Adrenal gland (tissue), 9 donors: ENCODE measurements at regions not wholly inside any gene's neighbourhood (a gene's known extent, or its start where the extent isn't known, plus 50 kb on each side); places are given as distances from the start of the nearest gene placed in this dataset.
"Not testable (repeated sequence)": the region's sequence is repeated elsewhere in the genome, so short reads cannot be mapped to it uniquely, and the experiment has no call there.

Experiments used
- DNase-seq, 7 donors: peaks; one replicate each; pipeline ENCODE4 v3.0.0-alpha.2; 2019 to 2020
- H3K27ac ChIP-seq, 5 donors: fragments of 200-600 bp; sonication (generic) in 4 of 5; 1 replicate in 3 of 5; 2 replicates in 2 of 5; pipeline versions ENCODE4 v1.5.1 to v1.8.0; 2016 to 2020; ENCODE audit warnings: mild to moderate bottlenecking in 1 of 5
- H3K27me3 ChIP-seq: fragments of 200-600 bp; 2 replicates; pipeline ENCODE4 v1.8.0; 2021
- H3K36me3 ChIP-seq, 2 donors: fragments of 200-600 bp; replicated peaks in 1 of 2; 1 replicate in 1 of 2; 2 replicates in 1 of 2; pipeline versions ENCODE4 v1.5.1 to v1.8.0; 2018 to 2022
- H3K4me1 ChIP-seq, 2 donors: fragments of 200-600 bp; replicated peaks in 1 of 2; 1 replicate in 1 of 2; 2 replicates in 1 of 2; pipeline versions ENCODE4 v1.5.1 to v1.8.0; 2018 to 2021
- H3K4me3 ChIP-seq, 4 donors: fragments of 200-600 bp; sonication (generic) in 3 of 4; one replicate each; pipeline ENCODE4 v1.5.1; 2016 to 2018
- H3K9me3 ChIP-seq, 3 donors: fragments of 200-600 bp; sonication (generic) in 1 of 3; replicated peaks in 1 of 3; 1 replicate in 2 of 3; 2 replicates in 1 of 3; pipeline versions ENCODE4 v1.5.1 to v1.8.0; 2016 to 2021
- POLR2A ChIP-seq, 2 donors: fragments of 450-650 bp; IDR thresholded peaks; one replicate each; pipeline ENCODE4 v1.6.1; 2017; ENCODE audit warnings: antibody characterized with exemption in 2 of 2, mild to moderate bottlenecking in 2 of 2, moderate library complexity in 1 of 2
- WGBS, 4 donors: extraction: QIAGEN DNeasy Blood & Tissue Kit in 2 of 4; methylation state at CpG; one replicate each; pipeline versions ENCODE4 v1.1.5 to v1.1.7; 2013 to 2017; 5-methylcytosine and 5-hydroxymethylcytosine counted together
- intact Hi-C, 2 donors: fragments of 100-400 bp; cut with DNase I; formaldehyde crosslinking; loops; one replicate each; pipeline versions ENCODE4 v1.14.1 to v1.15.0; 2022 to 2023
- TF ChIP-seq, protein P1 (sequence below), 6 experiments: fragments of 450-650 bp in 4 of 6; fragments of 200-600 bp in 2 of 6; sonication (generic) in 1 of 6; IDR thresholded peaks; 1 replicate in 5 of 6; 2 replicates in 1 of 6; pipeline versions ENCODE4 v1.5.1 to v1.8.0; 2016 to 2021; ENCODE audit warnings: antibody characterized with exemption in 6 of 6, mild to moderate bottlenecking in 2 of 6, moderate library complexity in 1 of 6
- donor health status: healthy with polysubstance abuse.
- donor health status: Bipolar disorder and iron deficiency.
- donor health status: DM: yes; HTN: yes; CAD: no.
- donor health status: DM: no; HTN: no; CAD: no.
- donor health status: DM: no; HTN: no; CAD: no.

DNA sequence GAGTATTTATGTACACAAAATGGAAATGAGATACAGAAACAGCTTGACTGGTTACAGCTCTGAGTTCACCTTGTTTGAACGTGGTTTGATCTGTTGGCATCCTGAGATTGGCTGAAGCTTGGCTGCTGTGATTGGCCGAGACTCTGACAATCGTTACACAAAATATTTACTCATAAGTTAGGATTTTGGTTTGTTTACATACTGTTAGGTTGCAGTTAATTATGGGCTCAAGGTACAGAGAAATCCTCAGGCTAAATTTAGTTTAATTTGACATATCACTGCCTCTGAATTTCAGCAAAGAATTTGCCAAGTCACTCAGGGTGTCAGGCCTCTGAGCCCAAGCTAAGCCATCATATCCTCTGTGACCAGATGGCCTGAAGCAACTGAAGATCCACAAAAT, 227.3 kb downstream of the COPRS start:
- DNase-seq: no peak
- intact Hi-C loops: no loop called here
- Histone ChIP-seq H3K36me3 (no peaks in the 10 kb centered on the region), H3K27me3 (peaks cover 4% of the 10 kb centered on the region), H3K9me3 (no peaks in the 10 kb centered on the region), H3K27ac (no peak overlapping the region), H3K4me3 (no peak overlapping the region), H3K4me1 (no peaks in the 10 kb centered on the region)
- WGBS, 4 donors: 58 to 79% (median 73%) methylated on average over 3 of the region's 3 CpGs
- no peak for TF ChIP-seq POLR2A (IDR thresholded peaks at IDR 0.05)
- TF ChIP-seq, protein P1, sequence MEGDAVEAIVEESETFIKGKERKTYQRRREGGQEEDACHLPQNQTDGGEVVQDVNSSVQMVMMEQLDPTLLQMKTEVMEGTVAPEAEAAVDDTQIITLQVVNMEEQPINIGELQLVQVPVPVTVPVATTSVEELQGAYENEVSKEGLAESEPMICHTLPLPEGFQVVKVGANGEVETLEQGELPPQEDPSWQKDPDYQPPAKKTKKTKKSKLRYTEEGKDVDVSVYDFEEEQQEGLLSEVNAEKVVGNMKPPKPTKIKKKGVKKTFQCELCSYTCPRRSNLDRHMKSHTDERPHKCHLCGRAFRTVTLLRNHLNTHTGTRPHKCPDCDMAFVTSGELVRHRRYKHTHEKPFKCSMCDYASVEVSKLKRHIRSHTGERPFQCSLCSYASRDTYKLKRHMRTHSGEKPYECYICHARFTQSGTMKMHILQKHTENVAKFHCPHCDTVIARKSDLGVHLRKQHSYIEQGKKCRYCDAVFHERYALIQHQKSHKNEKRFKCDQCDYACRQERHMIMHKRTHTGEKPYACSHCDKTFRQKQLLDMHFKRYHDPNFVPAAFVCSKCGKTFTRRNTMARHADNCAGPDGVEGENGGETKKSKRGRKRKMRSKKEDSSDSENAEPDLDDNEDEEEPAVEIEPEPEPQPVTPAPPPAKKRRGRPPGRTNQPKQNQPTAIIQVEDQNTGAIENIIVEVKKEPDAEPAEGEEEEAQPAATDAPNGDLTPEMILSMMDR (IDR thresholded peaks at IDR 0.05): no peak

DNA sequence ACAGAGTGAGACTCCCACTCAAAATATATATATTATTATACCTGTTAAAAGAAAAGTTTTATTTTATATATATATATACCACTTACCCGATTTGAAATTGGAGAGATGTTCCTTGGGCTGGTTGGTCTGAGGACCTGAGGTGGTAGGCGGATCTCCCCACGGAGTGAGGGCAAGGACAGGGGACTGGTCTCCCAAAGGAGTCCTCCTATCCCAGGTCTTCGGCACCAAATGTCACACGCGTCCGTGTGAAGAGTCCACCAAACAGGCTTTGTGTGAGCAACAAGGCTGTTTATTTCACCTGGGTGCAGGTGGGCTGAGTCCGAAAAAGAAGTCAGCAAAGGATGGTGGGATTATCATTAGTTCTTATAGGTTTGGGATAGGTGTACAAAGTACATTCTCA, 228.2 kb downstream of the COPRS start:
- intact Hi-C loops: not testable (repeated sequence)

DNA sequence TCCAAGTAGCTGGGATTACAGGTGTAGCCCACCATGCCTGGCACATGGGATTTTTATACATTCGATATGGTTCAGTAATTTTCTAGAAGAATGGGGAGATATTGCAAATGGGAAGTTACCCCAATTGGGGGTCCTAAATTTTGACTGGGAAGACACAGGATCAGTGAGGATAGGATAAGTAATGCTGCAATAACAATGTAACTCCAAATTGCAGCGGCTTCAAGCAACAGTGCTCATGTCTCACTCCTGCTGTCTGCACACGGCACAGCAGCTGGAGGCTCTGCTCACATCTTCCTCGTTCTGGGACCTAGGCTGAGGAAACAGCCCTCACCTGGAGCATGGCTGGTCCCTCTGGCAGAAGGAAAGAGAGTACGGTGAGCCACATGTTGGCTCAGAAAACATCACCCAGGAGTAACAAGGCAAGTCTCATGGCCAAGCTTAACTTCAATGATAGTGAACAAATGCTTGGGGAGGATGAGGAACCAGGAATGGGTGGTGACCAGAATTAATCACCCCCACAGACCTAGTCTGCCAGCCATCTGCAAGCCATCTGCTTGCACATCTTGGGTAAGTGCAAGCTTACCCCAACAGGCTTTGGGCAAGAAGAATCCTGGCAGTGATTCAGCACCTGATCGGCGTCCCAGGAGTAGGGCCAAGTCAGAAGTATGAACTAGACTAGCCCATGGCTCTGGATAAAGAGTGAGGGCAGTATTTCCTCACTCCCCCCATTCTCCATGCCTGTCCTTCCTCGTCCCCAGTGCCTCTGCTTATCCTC, 229.2 kb downstream of the COPRS start:
- intact Hi-C loops: no loop called here
- H3K4me1 ChIP-seq: no peaks in the 10 kb centered on the region
- no peak overlapping the region for H3K27ac ChIP-seq
- peaks cover 4% of the 10 kb centered on the region for H3K27me3 ChIP-seq
- H3K9me3 ChIP-seq: no peaks in the 10 kb centered on the region
- H3K36me3 ChIP-seq: no peaks in the 10 kb centered on the region
- DNase-seq: no peak
- TF ChIP-seq POLR2A (IDR thresholded peaks at IDR 0.05): no peak
- TF ChIP-seq, protein P1 (IDR thresholded peaks at IDR 0.05): no peak
- WGBS, 4 donors: 74 to 86% (median 77%) methylated on average over 7 to 8 of the region's 8 CpGs
- H3K4me3 ChIP-seq: no peak overlapping the region

More for the DNA sequence above, 228.2 kb downstream of the COPRS start:
- H3K36me3 ChIP-seq, H3K4me3 ChIP-seq, H3K9me3 ChIP-seq, H3K4me1 ChIP-seq, H3K27ac ChIP-seq, H3K27me3 ChIP-seq, DNase-seq: not testable (repeated sequence)
- WGBS, 4 donors: 85 to 90% (median 89%) methylated on average over 8 of the region's 8 CpGs

DNA sequence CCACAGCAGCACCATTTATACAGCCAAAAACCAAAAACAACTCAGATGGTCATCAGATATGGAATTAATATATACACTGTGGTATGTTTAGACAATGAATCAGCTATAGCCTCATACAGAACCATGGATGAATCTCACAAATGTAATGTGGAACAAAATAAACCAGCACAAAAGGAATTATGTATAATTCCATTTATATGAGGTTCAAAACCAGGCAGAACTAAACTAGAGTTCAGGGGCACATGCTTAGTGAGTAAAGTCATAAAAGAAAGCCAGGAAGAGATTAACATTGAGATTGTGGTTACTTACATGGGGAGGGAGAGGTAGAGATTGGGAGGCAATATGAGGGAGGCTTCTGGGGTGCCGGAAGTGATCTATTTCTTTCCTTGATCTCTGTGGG, 231.1 kb downstream of the COPRS start:
- intact Hi-C loops: no loop called here
- H3K27ac ChIP-seq: no peak overlapping the region
- H3K4me3 ChIP-seq: no peak overlapping the region
- TF ChIP-seq, protein P1 (IDR thresholded peaks at IDR 0.05): no peak
- no peak for TF ChIP-seq POLR2A (IDR thresholded peaks at IDR 0.05)
- DNase-seq: no peak
- H3K36me3 ChIP-seq: no peaks in the 10 kb centered on the region
- peaks cover 4% of the 10 kb centered on the region for H3K27me3 ChIP-seq
- no peaks in the 10 kb centered on the region for H3K4me1 ChIP-seq
- H3K9me3 ChIP-seq: no peaks in the 10 kb centered on the region
- WGBS, 4 donors: 73 to 83% (median 78%) methylated on average over 1 of the region's 1 CpG

DNA sequence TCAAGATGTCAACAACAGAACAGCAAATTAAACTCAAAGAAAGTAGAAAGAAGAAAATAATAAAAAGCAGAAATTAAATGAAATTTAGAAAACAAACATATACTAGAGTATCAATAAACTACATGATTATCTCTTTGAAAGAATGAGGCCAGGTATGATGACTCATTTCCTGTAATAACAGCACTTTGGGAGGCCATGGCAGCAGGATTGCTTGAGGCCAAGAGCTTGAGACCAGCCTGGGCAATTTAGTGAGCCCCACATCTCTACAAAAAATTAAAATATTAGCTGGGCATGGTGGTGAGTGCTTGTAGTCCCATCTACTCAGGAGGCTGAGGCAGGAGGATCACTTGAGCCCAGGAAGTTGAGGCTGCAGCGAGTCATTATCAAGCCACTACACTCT, 232.5 kb downstream of the RAB11FIP4 start:
- Histone ChIP-seq H3K27me3 (no peaks in the 10 kb centered on the region), H3K27ac (no peak overlapping the region), H3K4me3 (no peak overlapping the region), H3K9me3 (no peaks in the 10 kb centered on the region), H3K4me1 (no peaks in the 10 kb centered on the region), H3K36me3 (no peaks in the 10 kb centered on the region)
- intact Hi-C loops: no loop called here
- no peak for TF ChIP-seq POLR2A (IDR thresholded peaks at IDR 0.05)
- TF ChIP-seq, protein P1 (IDR thresholded peaks at IDR 0.05): no peak
- no peak for DNase-seq
- 73 to 92% (median 89%) methylated on average over 1 of the region's 1 CpG for WGBS, 4 donors
